ENCODE measurements at regions not wholly inside any gene's neighbourhood (a gene's known extent, or its start where the extent isn't known, plus 50 kb on each side); places are given as distances from the start of the nearest gene placed in this dataset.
A peak's percentile ranks its signal among the peaks of the same experiment; 100 is the strongest.

GRCh38 chr12:91935296-91935695 lies 210.3 kb downstream of the BTG1 start:
- TF ChIP-seq, protein P1, sequence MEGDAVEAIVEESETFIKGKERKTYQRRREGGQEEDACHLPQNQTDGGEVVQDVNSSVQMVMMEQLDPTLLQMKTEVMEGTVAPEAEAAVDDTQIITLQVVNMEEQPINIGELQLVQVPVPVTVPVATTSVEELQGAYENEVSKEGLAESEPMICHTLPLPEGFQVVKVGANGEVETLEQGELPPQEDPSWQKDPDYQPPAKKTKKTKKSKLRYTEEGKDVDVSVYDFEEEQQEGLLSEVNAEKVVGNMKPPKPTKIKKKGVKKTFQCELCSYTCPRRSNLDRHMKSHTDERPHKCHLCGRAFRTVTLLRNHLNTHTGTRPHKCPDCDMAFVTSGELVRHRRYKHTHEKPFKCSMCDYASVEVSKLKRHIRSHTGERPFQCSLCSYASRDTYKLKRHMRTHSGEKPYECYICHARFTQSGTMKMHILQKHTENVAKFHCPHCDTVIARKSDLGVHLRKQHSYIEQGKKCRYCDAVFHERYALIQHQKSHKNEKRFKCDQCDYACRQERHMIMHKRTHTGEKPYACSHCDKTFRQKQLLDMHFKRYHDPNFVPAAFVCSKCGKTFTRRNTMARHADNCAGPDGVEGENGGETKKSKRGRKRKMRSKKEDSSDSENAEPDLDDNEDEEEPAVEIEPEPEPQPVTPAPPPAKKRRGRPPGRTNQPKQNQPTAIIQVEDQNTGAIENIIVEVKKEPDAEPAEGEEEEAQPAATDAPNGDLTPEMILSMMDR (IDR thresholded peaks at IDR 0.05; ENCODE audit: low read depth, low read length, missing control alignments): no peak
- no peak overlapping the region for H3K4me3 ChIP-seq (replicated peaks; ENCODE audit: low read depth, low read length)
- DNase-seq (ENCODE audit: extremely low read depth, low read depth): no peak

GRCh38 chr12:91931111-91931510 lies 214.5 kb downstream of the BTG1 start:
- H3K4me3 ChIP-seq (replicated peaks; ENCODE audit: low read depth, low read length): no peak overlapping the region
- TF ChIP-seq, protein P1 (IDR thresholded peaks at IDR 0.05; ENCODE audit: low read depth, low read length, missing control alignments): no peak
- no peak for DNase-seq (ENCODE audit: extremely low read depth, low read depth)

GRCh38 chr12:91928501-91928900 lies 217.1 kb downstream of the BTG1 start:
- TF ChIP-seq, protein P1 (IDR thresholded peaks at IDR 0.05; ENCODE audit: low read depth, low read length, missing control alignments): no peak
- DNase-seq (ENCODE audit: extremely low read depth, low read depth): no peak
- H3K4me3 ChIP-seq (replicated peaks; ENCODE audit: low read depth, low read length): no peak overlapping the region

GRCh38 chr12:91926848-91927247 lies 218.8 kb downstream of the BTG1 start:
- peak; percentile 52 for DNase-seq (ENCODE audit: extremely low read depth, low read depth)
- TF ChIP-seq, protein P1 (IDR thresholded peaks at IDR 0.05; ENCODE audit: low read depth, low read length, missing control alignments): no peak
- no peak overlapping the region for H3K4me3 ChIP-seq (replicated peaks; ENCODE audit: low read depth, low read length)

DNA sequence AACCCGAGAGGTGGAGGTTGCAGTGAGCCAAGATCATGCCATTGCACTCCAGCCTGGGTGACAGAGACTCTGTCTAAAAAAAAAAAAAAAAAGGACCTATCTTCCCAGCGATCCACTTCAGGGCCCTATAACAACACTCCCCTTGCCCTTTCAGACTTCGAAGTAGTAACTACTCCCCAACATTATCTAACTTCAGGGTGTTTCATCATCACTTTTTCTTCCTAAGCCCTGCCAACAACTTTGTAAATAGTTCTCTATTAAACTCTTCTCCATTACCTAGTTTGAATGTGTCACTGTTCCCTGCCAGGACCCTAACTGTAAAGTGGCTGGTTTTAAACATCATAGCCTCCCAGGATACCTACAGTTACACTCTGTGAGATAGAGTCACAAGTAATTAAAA lies 220.8 kb downstream of the BTG1 start:
- no peak for DNase-seq (ENCODE audit: extremely low read depth, low read depth)
- TF ChIP-seq, protein P1 (IDR thresholded peaks at IDR 0.05; ENCODE audit: low read depth, low read length, missing control alignments): no peak
- no peak overlapping the region for H3K4me3 ChIP-seq (replicated peaks; ENCODE audit: low read depth, low read length)

GRCh38 chr12:91923864-91924263 lies 221.8 kb downstream of the BTG1 start:
- TF ChIP-seq, protein P1 (IDR thresholded peaks at IDR 0.05; ENCODE audit: low read depth, low read length, missing control alignments): no peak
- H3K4me3 ChIP-seq (replicated peaks; ENCODE audit: low read depth, low read length): no peak overlapping the region
- no peak for DNase-seq (ENCODE audit: extremely low read depth, low read depth)

DNA sequence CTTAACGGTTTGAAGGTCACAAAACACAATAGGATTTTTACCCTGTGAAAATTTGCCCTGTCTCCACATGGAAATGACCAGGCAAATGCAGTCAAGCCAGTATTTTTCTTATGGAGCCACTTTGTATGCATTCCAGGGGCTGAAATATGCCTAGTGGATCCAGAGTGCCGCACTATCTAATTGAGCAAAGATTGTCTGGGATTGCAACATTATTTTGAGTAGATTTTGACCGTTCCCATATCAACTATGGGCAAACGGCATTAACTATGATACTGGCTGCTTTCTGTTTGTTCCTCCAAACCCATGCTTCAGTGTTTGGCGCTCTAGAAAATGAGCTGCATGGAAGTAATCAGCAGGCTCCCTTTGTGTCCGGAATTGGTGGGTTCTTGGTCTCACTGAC lies 223.0 kb downstream of the BTG1 start:
- no peak overlapping the region for H3K4me3 ChIP-seq (replicated peaks; ENCODE audit: low read depth, low read length)
- DNase-seq (ENCODE audit: extremely low read depth, low read depth): no peak
- TF ChIP-seq, protein P1 (IDR thresholded peaks at IDR 0.05; ENCODE audit: low read depth, low read length, missing control alignments): no peak

Data from HFF-Myc (cell line).